Pulmonary artery endothelial cell (primary cell): ENCODE measurements at regions not wholly inside any gene's neighbourhood (a gene's known extent, or its start where the extent isn't known, plus 50 kb on each side); places are given as distances from the start of the nearest gene placed in this dataset.
"Not testable (repeated sequence)": the region's sequence is repeated elsewhere in the genome, so short reads cannot be mapped to it uniquely, and the experiment has no call there.

Experiments used
- DNase-seq: peaks from one replicate; pipeline ENCODE4 v3.0.0-alpha.2; 2011; ENCODE audit warnings: low read depth, low spot score

DNA sequence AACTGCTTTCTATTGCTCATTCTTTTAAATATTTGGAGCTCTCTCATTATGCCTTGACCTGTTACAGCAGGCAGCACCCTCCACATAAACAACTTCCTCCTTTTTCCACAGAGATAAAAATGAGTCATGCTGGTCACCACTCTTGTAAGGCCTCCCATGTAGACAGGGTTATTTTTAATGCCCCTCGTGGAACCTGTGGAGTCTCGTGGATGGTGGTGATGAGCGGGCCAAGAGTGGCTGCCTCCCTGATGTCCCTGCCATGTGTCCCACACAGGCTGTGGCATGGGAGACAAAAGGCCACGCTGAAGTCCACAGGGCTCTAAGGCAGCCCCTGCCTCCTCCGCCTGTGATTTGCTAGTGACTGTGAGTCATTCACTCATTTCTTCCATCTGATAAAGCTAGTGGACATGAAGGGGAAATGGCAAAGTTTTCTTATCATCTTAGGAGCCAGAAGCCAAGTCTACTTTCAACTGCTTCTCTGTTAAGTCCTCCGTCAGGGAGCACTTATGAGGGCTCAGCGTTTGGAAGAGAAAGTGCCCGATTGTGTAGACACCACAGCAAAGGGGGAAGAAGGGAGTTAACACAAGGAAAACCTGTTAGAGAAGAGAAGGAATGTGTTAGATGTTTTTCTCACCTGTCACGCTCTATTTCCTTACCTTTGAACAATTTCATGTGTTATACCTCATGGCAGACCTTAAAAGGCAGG lies 121.6 kb upstream of the FAT1 start:
- DNase-seq, result no peak

- no peak for DNase-seq
Measured at GRCh38 chr4:186846426-186846825, 122.8 kb upstream of the FAT1 start.

DNA sequence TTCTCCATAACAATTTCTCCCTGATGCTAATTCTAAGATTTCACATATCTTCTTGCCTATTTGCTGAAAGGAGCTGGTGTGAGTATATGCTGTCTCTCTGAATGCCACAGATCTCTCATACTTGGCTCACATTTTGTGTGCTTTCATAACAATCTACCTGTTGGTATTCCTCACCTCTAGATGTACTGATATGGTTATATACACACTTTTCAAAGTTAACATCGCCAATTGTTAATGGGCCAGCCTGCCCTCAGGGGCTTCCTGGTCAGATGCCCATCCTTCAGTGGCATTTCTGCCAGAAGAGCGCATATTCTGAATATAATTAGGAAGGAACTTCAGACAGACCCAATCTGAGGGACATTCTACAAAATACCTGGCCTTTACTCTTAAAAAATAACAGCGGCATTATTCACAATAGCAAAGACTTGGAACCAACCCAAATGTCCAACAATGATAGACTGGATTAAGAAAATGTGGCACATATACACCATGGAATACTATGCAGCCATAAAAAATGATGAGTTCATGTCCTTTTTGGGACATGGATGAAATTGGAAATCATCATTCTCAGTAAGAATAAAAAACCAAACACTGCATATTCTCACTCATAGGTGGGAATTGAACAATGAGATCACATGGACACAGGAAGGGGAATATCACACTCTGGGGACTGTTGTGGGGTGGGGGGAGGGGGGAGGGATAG lies 123.9 kb upstream of the FAT1 start:
- not testable (repeated sequence) for DNase-seq

DNA sequence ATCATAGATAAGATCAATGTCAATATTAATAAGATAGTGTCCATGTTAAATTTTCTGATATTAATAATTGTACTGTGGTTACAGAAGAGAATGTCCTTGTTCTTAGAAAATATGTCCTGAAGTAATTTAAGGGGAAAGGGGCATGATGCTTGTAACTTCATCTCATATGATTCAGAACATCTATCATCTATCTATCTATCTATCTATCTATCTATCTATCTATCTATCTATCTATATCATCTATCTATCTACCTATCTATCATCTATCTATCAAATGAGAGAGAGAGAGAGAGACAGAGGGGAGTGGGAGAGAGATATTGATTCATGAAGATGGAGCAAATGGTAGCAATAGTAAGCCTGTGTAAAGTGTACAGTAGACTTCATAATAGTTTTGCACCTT lies 124.8 kb upstream of the FAT1 start:
- no peak for DNase-seq

DNA sequence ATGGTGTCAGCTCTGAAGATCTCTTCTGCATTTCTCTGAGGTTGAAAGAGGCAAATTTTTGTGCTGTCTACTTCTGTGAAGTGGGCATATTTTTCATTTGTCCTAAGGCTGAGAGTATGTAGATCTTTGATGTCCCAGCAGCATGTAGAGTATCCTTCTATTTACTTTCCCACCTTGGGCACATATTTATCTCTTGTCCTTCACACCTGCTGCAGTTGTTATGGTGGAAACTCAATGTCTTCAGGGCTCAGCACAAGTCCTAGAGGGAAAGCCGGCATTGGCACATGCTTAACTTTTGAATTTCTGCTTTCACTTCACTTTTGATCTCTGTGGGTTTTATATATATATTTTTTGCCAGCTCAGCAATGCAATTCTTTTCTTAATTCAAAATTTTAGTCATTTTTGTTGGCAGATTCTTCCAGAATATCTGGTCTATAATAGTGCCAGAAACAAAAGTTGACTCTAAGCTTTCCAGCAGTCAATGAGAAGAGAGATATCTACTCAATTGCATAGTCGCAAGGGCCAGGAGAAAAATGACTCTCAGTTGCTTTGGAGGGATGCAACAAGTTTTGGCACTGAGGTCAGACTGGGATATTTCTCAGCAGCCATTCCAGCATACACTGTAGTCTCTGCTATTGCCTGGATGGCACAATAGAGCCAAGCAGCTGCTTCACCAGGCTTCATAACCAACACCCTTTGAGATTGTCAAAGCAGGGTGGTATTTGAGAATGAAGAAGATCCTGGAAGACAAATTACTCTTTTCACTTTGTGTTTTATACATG lies 127.8 kb upstream of the FAT1 start:
- no peak for DNase-seq

GRCh38 chr4:186852073-186852420 lies 128.4 kb upstream of the FAT1 start:
- DNase-seq, result no peak

GRCh38 chr4:186852964-186853391 lies 129.3 kb upstream of the FAT1 start:
- DNase-seq, result no peak

DNA sequence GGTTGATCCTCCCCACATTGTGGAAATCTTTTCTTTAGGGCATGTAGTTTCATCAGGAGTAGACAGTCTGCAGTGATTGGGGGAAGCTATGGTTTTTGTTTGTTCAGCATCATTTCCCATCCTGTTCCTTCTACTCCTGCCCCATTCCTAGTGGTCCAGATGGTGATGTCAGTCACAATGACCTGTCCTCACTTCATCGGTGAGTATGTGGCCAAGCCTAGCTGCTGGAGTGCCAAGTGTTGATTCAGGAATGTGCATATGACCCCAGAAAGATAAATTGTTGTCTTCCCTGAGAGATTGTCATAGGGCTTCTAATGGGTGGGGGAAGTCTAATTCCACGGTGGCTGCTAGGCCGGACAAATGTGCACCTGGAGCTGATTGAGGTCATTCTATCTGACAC lies 130.6 kb upstream of the FAT1 start:
- no peak for DNase-seq

DNA sequence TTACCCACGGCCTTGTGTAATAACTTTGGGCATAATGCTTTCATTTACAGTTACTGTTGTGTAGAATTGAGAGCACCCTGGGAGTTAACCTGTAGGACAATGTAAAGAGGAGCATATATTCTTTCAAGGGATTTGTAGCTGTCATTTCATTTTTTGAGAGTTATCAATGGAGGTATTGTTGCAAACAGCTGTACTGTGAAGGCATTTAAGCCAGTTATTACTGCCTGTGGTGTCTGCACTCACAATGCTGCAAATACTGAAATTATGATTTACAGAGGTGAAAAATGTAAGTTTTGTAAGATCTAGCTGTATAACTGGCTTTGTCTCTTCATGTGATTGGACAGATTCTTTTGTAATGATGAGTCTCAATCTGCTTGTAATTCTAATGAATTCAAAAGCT lies 131.5 kb upstream of the FAT1 start:
- DNase-seq, result no peak

- DNase-seq, result no peak
Measured at GRCh38 chr4:186857793-186858192, 134.1 kb upstream of the FAT1 start.

GRCh38 chr4:186858355-186858754 lies 134.7 kb upstream of the FAT1 start:
- DNase-seq, result no peak

DNA sequence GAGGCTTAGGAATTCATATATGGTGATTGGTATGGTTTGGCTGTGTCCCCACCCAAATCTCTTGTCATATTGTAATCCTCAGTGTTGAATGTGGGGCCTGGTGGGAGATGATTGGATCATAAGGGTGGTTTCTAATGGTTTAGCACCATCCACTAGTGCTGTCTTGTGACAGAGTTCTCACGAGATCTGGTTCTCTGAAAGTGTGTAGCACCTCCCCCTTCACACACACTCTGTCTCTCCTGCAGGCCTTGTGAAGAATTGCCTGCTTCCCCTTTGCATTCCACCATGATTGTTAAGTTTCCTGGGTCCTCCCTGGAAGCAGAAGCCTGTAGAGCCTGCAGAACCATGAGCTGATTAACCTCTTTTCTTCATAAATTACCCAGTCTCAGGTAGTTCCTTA lies 135.8 kb upstream of the FAT1 start:
- no peak for DNase-seq

- no peak for DNase-seq
Measured at GRCh38 chr4:186861317-186861716, 137.7 kb upstream of the FAT1 start.

DNA sequence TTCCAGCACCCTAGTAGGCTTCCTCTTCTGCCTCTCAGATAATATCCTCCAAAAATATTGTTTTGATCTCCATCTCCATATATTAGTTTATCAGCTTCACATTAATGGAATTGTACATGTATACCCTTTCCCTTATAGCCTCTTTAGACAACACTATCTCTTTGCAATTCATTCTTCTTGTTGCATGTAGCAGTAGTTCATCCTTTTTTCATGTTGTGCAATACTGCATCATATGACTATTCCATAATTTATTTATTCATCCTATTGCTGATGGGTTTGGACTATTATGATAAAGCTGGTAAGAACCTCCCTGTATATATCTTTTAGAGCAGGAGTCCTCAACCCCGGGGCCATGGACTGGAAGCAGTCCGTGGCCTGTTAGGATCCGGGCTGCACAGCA lies 148.2 kb upstream of the FAT1 start:
- no peak for DNase-seq

DNA sequence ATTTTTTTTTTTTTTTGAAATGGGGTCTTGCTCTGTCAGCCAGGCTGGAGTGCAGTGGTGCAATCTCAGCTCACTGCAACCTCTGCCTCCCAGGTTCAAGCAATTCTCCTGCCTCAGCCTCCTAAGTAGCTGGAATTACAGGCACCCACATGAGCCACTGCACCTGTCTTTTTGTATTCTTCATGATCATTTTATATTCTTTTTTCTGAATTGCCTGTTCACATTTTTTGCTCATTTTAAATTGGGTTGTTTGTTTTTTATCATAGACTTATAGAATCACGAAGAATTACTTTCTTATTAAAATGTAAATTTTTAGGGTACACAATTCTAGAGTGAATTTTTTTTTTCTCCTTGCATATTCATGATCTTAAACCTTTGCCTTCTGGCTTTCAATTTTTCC lies 149.4 kb upstream of the FAT1 start:
- DNase-seq, result not testable (repeated sequence)

DNA sequence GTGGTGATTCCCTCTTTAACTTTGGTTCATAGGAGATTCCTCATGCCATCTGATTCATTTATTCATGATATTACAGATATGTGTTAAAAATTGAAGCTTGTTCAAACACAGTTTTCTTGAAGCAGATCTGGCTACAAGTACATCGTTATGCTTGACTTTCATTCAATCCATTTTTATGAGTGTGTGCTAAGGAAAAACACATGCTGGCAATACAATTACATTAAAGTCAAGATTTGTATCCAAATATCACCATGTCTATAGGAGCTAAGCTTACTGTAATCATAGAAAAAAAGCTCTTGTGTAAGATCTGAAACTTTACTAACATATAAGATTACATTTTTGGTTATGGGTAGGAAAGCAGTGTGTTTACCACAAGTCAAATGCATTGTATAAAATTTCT lies 151.8 kb upstream of the FAT1 start:
- DNase-seq, result no peak

- DNase-seq, result no peak
Measured at GRCh38 chr4:186876961-186877626, 153.4 kb upstream of the FAT1 start.

- no peak for DNase-seq
Measured at GRCh38 chr4:186878203-186878776, 154.6 kb upstream of the FAT1 start.

DNA sequence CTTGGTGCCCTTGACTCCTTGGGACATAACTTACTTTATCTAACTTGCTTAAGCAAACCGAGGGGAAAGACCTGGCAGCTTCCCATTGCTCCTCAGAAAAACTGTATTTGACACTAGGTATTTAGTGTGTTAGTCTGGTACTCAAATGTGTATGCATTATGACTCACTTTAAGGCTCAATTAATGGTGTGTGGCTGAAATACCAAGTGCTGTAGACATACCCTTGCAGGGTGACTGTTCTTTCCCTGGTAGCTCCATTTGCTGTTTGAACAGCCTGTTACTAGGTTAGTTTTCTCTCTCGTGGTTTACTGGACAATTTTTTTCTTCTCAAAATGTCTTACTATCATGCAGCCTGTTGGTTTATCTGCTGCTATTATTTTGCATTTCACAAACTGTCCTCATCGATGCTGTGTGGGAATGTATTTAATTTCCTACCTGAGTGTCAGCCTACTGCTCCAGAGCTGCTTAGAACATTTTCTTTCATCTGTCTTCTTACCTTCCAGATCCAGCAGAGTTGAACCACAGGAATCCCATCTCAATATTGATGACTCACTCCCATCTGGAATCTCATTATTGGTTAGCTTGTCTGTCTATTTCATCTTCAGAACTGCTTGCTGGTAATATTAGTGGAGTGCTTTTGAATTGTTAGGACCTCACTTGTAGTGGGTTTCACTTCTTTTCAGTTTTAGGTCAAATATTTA lies 158.0 kb upstream of the FAT1 start:
- DNase-seq, result no peak

- DNase-seq, result no peak
Measured at GRCh38 chr4:186882293-186882692, 158.6 kb upstream of the FAT1 start.

DNA sequence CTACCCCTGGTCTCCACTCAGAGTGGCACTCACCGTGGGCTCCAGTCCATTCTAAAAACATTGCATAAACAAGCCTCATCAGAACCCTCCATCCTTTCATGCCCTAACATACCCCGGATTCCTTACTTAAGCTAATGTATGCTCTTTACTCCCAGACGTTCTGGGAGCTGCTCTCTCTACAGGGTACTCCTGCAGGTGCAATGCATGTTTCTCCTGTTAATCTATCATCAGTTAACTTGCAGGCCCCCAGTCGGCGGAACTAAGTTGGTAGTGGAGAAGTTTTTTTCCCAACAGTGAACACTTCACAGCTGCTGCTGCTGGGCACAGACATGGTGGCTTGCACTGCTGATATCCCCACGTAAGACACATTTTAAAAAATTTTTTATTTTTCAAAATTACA lies 161.6 kb upstream of the FAT1 start:
- DNase-seq, result no peak
